HG02610 (cell line): ENCODE measurements at regions not wholly inside any gene's neighbourhood (a gene's known extent, or its start where the extent isn't known, plus 50 kb on each side); places are given as distances from the start of the nearest gene placed in this dataset.
"Not testable (repeated sequence)": the region's sequence is repeated elsewhere in the genome, so short reads cannot be mapped to it uniquely, and the experiment has no call there.

Experiments
- ATAC-seq: cut with Tn5 transposase; IDR thresholded peaks from one replicate; pipeline ENCODE4 v1.9.1; 2021; ENCODE audit warnings: mild to moderate bottlenecking, moderate library complexity; ENCODE audit not compliant: unreplicated experiment

DNA sequence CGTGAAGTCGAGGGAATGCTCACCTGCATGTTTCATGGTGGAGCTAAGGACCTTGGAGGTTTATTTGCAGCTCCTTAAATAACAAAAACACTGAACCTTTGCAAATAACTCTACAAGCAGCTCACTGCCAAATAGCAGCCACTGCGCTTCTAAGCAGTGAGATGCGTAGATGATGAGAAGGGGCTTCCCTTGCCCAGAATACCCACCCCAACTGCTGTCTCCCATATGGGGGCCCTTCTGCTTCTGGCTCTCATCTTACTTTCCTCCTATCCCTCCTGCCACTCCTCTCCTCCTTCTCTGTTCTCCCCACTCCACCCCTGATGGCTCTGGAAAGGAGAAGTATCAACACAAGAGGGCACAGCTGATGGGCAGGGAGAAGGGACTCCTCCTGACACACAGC lies 193.3 kb upstream of the SSTR4 start:
- ATAC-seq, result no peak

DNA sequence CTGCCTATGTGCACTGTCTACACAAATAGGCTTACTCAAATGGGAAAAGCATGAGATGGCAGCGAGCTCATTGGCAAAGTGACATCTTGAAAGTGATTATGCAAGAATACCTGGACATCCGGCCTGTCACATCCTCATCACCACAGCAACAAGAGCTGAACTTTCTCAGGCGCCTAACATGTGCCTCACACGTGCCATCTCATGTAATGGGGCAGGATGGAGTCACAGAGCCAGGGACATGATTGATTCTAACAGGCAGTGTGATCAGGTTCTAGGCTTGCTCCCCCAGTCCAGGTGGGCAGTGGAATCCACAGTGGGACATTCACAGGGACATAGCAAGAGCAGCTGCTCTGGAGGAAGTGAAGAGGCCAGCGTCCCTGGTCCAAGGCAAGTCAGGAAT lies 192.3 kb upstream of the SSTR4 start:
- no peak for ATAC-seq

GRCh38 chr20:22844959-22845358 lies 190.2 kb upstream of the SSTR4 start:
- no peak for ATAC-seq

GRCh38 chr20:22846863-22847262 lies 188.2 kb upstream of the SSTR4 start:
- ATAC-seq, result no peak

DNA sequence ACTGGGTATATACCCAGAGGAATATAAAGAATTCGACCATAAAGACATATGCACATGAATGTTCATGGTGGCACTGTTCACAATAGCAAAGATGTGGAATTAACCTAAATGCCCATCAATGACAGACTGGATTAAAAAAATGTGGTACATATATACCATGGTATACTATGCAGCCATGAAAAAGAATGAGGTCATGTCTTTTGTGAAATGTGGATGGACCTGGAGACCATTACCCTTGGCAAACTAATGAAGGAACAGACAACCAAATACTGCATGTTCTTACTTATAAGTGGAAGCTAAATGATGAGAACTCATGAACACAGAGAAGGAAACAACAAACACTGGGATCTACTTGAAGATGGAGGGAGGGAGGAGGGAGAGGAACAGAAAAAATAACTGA lies 186.7 kb upstream of the SSTR4 start:
- ATAC-seq, result no peak

GRCh38 chr20:22851679-22852346 lies 183.3 kb upstream of the SSTR4 start:
- not testable (repeated sequence) for ATAC-seq

GRCh38 chr20:22861231-22861980 lies 173.7 kb upstream of the SSTR4 start:
- no peak for ATAC-seq

GRCh38 chr20:22861990-22862389 lies 173.1 kb upstream of the SSTR4 start:
- no peak for ATAC-seq

- no peak for ATAC-seq
Measured at GRCh38 chr20:22862671-22863230, 172.4 kb upstream of the SSTR4 start.

GRCh38 chr20:22863826-22864225 lies 171.3 kb upstream of the SSTR4 start:
- no peak for ATAC-seq

GRCh38 chr20:22866812-22867341 lies 168.2 kb upstream of the SSTR4 start:
- no peak for ATAC-seq

DNA sequence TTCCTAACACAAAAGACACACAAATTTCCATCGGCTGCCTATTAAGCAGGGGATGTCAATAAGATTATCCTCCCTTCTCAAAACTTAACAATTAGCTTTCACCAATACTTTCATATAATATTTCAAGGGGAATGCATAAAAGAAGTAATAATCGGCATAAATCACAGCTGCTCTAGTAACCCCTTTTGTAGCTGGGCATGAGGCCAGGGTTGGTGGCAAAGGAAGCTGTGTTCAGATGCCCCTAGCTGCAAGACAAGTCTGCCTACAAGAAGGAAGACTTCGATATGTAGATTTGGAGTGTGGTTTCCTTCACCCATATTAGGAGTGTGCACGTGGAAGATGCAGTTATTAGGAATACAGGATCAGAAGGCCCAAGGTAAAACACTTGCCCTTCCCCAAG lies 156.9 kb upstream of the SSTR4 start:
- ATAC-seq, result no peak

DNA sequence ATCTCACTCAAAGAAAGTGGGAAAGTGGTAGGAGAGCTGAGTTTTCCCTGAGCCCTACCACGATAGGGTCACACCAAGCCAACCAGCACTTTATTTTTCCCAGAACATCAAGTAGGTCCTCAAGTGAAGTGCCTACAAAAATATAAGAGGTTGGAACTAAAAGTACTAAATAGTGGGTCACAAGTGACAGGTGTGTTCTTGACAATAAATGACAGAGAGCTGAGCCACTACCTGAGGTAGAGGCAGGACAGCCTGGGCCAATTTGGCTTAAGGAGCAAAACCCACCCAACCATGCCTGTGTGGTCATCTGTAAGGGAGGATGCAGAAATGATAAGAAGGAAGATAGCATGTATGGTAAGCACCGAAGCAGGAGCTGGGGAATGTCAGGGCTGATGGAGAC lies 154.8 kb upstream of the SSTR4 start:
- no peak for ATAC-seq

DNA sequence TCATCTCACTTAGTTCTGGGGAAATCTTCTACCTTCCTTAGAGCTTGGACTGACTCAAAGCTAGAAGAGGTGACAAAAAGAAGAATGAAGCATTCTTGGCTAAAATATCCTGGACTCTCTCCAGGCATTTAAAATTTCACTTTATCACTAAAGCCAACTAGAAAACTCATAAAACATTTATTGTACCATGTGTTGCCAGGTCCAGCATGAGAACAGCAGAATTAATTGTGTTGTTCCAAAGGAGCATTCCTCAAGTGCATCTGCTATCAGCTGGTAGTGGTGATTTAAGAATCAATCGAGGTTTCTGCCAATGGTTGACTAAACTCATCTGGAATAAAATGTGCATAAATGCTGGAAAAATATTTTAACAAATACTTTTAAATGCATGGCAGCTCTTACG lies 147.3 kb upstream of the SSTR4 start:
- no peak for ATAC-seq

DNA sequence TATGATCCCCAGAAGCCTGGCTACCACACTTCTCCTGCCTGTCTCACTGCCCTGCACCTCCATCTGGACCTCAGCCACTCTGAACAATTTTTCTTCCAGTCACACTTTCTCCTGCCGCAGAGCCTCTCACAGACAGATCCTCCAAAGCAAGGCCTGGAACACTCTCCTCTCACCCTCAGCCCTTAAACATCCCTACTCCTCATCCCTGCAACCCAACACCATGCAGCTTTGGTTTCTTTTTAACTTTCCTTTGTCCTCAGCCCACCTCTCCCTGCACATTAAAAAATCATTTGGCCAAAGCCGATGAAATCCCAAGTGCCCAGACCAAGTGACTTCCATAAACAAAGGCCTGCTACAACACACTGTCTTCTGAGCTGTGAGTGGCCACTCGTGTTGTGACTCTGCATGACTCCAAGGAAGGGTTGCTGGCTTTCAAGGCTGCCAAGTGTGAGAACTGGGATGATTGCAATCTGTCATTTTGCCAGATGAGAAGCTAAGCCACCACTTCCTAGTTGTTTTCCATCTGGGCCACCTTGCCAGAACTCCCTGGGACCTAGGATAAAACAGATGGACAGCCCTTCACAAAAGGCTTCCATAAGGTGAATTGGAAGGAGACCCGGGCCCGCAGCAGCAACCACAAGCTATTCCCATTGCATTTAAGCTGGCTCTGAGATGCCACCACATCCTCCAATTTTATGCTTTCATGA lies 144.4 kb upstream of the SSTR4 start:
- ATAC-seq, result no peak

GRCh38 chr20:22901164-22901563 lies 133.9 kb upstream of the SSTR4 start:
- ATAC-seq, result no peak

GRCh38 chr20:22901921-22902320 lies 133.2 kb upstream of the SSTR4 start:
- no peak for ATAC-seq

- ATAC-seq, result no peak
Measured at GRCh38 chr20:22904386-22904785, 130.7 kb upstream of the SSTR4 start.

- ATAC-seq, result no peak
Measured at GRCh38 chr20:22904905-22905304, 130.2 kb upstream of the SSTR4 start.

DNA sequence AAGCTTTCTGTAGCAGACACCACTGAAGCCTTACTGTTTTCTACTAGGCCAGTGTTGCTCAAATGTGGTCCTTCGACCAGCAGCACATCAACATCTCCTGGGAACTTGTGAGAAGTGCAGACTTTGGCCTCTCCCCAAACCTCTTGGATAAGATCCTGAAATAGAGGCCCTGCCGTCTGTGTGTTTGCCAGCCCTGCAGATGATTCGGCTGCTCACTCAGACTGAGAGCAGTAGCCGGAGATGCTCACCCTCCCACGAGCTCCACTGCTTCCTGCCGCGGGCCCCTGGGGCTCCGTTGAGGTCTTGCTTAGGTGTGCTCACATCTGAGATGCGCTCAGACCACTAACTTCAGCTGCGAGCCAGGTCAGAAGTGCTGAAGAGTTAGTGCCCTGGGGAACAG lies 129.5 kb upstream of the SSTR4 start:
- no peak for ATAC-seq

DNA sequence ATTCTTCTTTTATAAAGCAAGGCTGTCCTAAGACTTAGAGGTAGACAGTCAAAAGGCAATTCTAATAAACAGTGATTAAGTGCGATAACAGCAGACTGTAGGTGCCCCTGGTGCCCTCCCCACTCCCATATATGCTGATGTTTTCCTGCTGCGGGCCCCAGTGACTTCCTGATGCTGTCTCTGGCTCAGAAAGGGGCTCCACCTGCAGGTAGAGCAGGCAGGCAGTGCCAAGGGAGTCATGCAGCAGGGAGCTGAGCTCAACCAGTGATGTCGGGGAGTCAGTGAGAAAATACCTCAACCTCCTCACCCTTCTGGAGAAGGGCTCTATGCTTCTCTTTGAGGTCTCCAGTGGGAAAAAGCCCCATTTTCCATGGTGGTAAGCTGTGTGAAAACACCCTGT lies 126.7 kb upstream of the SSTR4 start:
- ATAC-seq, result no peak
